ENCODE measurements at regions not wholly inside any gene's neighbourhood (a gene's known extent, or its start where the extent isn't known, plus 50 kb on each side); places are given as distances from the start of the nearest gene placed in this dataset.

GRCh38 chr1:199789141-199789540, 238.4 kb upstream of the NR5A2 start:
- TF ChIP-seq CTCF (IDR thresholded peaks at IDR 0.05; ENCODE audit: insufficient read depth, low read length) (no peak), POLR2AphosphoS5 (IDR thresholded peaks at IDR 0.05; ENCODE audit: low read depth) (no peak)

All from HL-60 (cell line).